B cell (primary cell): ENCODE measurements at regions not wholly inside any gene's neighbourhood (a gene's known extent, or its start where the extent isn't known, plus 50 kb on each side); places are given as distances from the start of the nearest gene placed in this dataset.
"Not testable (repeated sequence)": the region's sequence is repeated elsewhere in the genome, so short reads cannot be mapped to it uniquely, and the experiment has no call there.

Source experiments
- ATAC-seq: fragments of 200-7000 bp; cut with Tn5 transposase; one replicate; pipeline ENCODE4 v1.10.0; 2021; ENCODE audit warnings: low read depth, mild to moderate bottlenecking, moderate number of reproducible peaks, moderate library complexity
- CTCF ChIA-PET: fragments of 350-600 bp; sonication (Branson Sonifier 250); formaldehyde crosslinking; loops from one replicate; lab custom pipeline; 2021; ENCODE audit warnings: antibody characterized with exemption, inconsistent platforms; lab: Charles Lee
- POLR2A ChIA-PET: fragments of 350-600 bp; sonication (Branson Sonifier 250); formaldehyde crosslinking; loops from one replicate; lab custom pipeline; 2021; ENCODE audit warnings: antibody characterized with exemption; lab: Charles Lee
- DNase-seq: peaks from one replicate; pipeline ENCODE4 v3.0.0; 2013
- H2AFZ ChIP-seq: 2 replicates; pipeline ENCODE4 v1.6.1; 2012; ENCODE audit warnings: mild to moderate bottlenecking, low read depth, low read length; ENCODE audit not compliant: insufficient read depth, poor library complexity, severe bottlenecking
- H3K27ac ChIP-seq, 2 donors: 1 replicate in 1 of 2; 2 replicates in 1 of 2; pipeline ENCODE4 v1.5.1; 2012 to 2013; ENCODE audit warnings: low read length in 2 of 2, mild to moderate bottlenecking in 2 of 2, moderate library complexity in 1 of 2
- H3K27me3 ChIP-seq, 4 experiments: fragments of 200-600 bp in 1 of 4; sonication (generic) in 1 of 4; replicated peaks in 1 of 4; 1 replicate in 2 of 4; 2 replicates in 2 of 4; pipeline versions ENCODE4 v1.6.1 to v1.7.0; 2013 to 2016; ENCODE audit warnings: low read length in 3 of 4, mild to moderate bottlenecking in 2 of 4, mixed read lengths in 1 of 4, moderate library complexity in 1 of 4; ENCODE audit not compliant: insufficient read depth in 4 of 4, control insufficient read depth in 3 of 4; ENCODE audit errors: control extremely low read depth in 1 of 4
- H3K36me3 ChIP-seq, 2 experiments: replicated peaks in 1 of 2; 1 replicate in 1 of 2; 2 replicates in 1 of 2; pipeline versions ENCODE4 v1.6.1 to v1.7.1; 2013; ENCODE audit warnings: low read length in 1 of 2; ENCODE audit not compliant: insufficient read depth in 2 of 2, control insufficient read depth in 1 of 2; ENCODE audit errors: control extremely low read depth in 1 of 2, extremely low read depth in 1 of 2
- H3K4me1 ChIP-seq, 2 donors: fragments of 200-600 bp in 1 of 2; sonication (generic) in 1 of 2; 1 replicate in 1 of 2; 2 replicates in 1 of 2; pipeline versions ENCODE4 v1.5.1 to v1.6.1; 2013 to 2017; ENCODE audit warnings: low read length in 2 of 2; ENCODE audit not compliant: control insufficient read depth in 2 of 2, insufficient read depth in 2 of 2
- H3K4me2 ChIP-seq: replicated peaks from 2 replicates; pipeline ENCODE3; 2012; ENCODE audit warnings: mild to moderate bottlenecking, low read depth, low read length; ENCODE audit not compliant: poor library complexity, severe bottlenecking
- H3K4me3 ChIP-seq, 5 experiments: fragments of 200-600 bp in 1 of 5; sonication (generic) in 1 of 5; 1 replicate in 3 of 5; 2 replicates in 2 of 5; pipeline versions ENCODE4 v1.5.1 to v1.7.0; 2011 to 2016; ENCODE audit warnings: low read length in 4 of 5, mild to moderate bottlenecking in 4 of 5, low read depth in 2 of 5, control low read depth in 1 of 5, moderate library complexity in 1 of 5; ENCODE audit not compliant: insufficient read depth in 1 of 5; ENCODE audit errors: control extremely low read depth in 1 of 5, extremely low read depth in 1 of 5
- H3K79me2 ChIP-seq: fragments of 200-600 bp; sonication (generic); one replicate; pipeline ENCODE4 v1.6.0; 2016; ENCODE audit warnings: low read length; ENCODE audit not compliant: control insufficient read depth, insufficient read depth
- H3K9ac ChIP-seq: fragments of 200-600 bp; sonication (generic); 2 replicates; pipeline ENCODE4 v1.6.1; 2017; ENCODE audit warnings: mild to moderate bottlenecking, low read length, moderate library complexity
- H3K9me3 ChIP-seq, 3 donors: one replicate each; pipeline versions ENCODE4 v1.6.1 to v1.7.1; 2013; ENCODE audit warnings: low read length in 2 of 3; ENCODE audit not compliant: control insufficient read depth in 2 of 3, insufficient read depth in 1 of 3; ENCODE audit errors: control extremely low read depth in 1 of 3
- H4K20me1 ChIP-seq: 2 replicates; pipeline ENCODE4 v1.6.0; 2012; ENCODE audit warnings: mild to moderate bottlenecking, low read length; ENCODE audit not compliant: insufficient read depth, control insufficient read depth, poor library complexity, severe bottlenecking
- H3K27ac Mint-ChIP-seq: one replicate; pipeline ENCODE4 v1.8.0; 2021; ENCODE audit warnings: mixed read lengths
- H3K27me3 Mint-ChIP-seq: one replicate; pipeline ENCODE4 v1.8.0; 2021; ENCODE audit warnings: mixed read lengths
- H3K4me1 Mint-ChIP-seq: one replicate; pipeline ENCODE4 v1.8.0; 2021; ENCODE audit warnings: mixed read lengths
- H3K4me3 Mint-ChIP-seq: one replicate; pipeline ENCODE4 v1.8.0; 2021; ENCODE audit warnings: mixed read lengths
- H3K9me3 Mint-ChIP-seq: one replicate; pipeline ENCODE4 v1.8.0; 2022; ENCODE audit warnings: mixed read lengths; ENCODE audit not compliant: insufficient read depth
- EZH2 ChIP-seq: IDR thresholded peaks from 2 replicates; pipeline ENCODE4 v1.6.1; 2012; ENCODE audit warnings: borderline replicate concordance, low read depth, mild to moderate bottlenecking, moderate library complexity, low read length; ENCODE audit not compliant: insufficient read depth, poor library complexity, severe bottlenecking
- WGBS: methylation state at CpG from one replicate; pipeline ENCODE4 v1.1.5; 2013; ENCODE audit warnings: missing lambda C conversion rate; ENCODE audit not compliant: insufficient coverage; 5-methylcytosine and 5-hydroxymethylcytosine counted together
- intact Hi-C: fragments of 100-400 bp; cut with micrococcal nuclease; formaldehyde crosslinking; loops from one replicate; pipeline ENCODE4 v1.10.0; 2022
- TF ChIP-seq, protein P1 (sequence below): fragments of 200-600 bp; IDR thresholded peaks from one replicate; pipeline ENCODE4 v1.8.0; 2022; ENCODE audit warnings: antibody characterized with exemption, mild to moderate bottlenecking

DNA sequence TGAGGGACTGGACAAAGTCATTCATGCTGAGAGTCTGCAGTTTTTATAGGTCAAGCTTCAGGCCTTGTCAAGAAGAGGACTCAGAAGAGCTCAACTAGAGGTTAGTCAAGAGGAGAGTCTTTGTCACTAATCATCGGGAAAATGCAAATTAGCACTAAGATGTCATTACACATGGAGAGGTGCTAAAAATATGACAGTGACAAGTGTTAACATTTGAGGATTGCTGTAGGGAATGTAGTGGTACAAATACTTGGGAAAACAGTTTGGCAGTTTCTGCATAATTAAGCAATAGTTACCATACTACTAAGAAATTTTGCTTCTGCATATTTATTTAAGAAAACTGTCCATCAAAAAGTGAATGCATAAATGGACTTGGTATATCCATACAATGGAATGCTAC lies 60.9 kb upstream of the CSRP2 start:
- ChIA-PET CTCF (no interaction called here), POLR2A (no interaction called here)
- no peaks in the 10 kb centered on the region for H3K9me3 Mint-ChIP-seq
- Histone ChIP-seq H3K4me2 (no peak overlapping the region), H3K9me3 (no peaks in the 10 kb centered on the region), H3K27me3 (no peaks in the 10 kb centered on the region), H3K79me2 (no peaks in the 10 kb centered on the region), H3K4me1 (no peaks in the 10 kb centered on the region), H2AFZ (no peak overlapping the region), H3K4me3 (no peak overlapping the region), H4K20me1 (no peaks in the 10 kb centered on the region), H3K9ac (no peak overlapping the region), H3K36me3 (no peaks in the 10 kb centered on the region), H3K27ac (no peak overlapping the region)
- DNase-seq (no peak), ATAC-seq (no peak)
- no peak overlapping the region for H3K27ac Mint-ChIP-seq
- H3K4me3 Mint-ChIP-seq, result no peak overlapping the region
- intact Hi-C loops, result no loop called here
- no peaks in the 10 kb centered on the region for H3K4me1 Mint-ChIP-seq
- WGBS, result 80% methylated on average over 1 of the region's 1 CpG
- TF ChIP-seq, protein P1, sequence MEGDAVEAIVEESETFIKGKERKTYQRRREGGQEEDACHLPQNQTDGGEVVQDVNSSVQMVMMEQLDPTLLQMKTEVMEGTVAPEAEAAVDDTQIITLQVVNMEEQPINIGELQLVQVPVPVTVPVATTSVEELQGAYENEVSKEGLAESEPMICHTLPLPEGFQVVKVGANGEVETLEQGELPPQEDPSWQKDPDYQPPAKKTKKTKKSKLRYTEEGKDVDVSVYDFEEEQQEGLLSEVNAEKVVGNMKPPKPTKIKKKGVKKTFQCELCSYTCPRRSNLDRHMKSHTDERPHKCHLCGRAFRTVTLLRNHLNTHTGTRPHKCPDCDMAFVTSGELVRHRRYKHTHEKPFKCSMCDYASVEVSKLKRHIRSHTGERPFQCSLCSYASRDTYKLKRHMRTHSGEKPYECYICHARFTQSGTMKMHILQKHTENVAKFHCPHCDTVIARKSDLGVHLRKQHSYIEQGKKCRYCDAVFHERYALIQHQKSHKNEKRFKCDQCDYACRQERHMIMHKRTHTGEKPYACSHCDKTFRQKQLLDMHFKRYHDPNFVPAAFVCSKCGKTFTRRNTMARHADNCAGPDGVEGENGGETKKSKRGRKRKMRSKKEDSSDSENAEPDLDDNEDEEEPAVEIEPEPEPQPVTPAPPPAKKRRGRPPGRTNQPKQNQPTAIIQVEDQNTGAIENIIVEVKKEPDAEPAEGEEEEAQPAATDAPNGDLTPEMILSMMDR, result no peak
- TF ChIP-seq EZH2, result no peak
- H3K27me3 Mint-ChIP-seq, result peaks cover 3% of the 10 kb centered on the region

DNA sequence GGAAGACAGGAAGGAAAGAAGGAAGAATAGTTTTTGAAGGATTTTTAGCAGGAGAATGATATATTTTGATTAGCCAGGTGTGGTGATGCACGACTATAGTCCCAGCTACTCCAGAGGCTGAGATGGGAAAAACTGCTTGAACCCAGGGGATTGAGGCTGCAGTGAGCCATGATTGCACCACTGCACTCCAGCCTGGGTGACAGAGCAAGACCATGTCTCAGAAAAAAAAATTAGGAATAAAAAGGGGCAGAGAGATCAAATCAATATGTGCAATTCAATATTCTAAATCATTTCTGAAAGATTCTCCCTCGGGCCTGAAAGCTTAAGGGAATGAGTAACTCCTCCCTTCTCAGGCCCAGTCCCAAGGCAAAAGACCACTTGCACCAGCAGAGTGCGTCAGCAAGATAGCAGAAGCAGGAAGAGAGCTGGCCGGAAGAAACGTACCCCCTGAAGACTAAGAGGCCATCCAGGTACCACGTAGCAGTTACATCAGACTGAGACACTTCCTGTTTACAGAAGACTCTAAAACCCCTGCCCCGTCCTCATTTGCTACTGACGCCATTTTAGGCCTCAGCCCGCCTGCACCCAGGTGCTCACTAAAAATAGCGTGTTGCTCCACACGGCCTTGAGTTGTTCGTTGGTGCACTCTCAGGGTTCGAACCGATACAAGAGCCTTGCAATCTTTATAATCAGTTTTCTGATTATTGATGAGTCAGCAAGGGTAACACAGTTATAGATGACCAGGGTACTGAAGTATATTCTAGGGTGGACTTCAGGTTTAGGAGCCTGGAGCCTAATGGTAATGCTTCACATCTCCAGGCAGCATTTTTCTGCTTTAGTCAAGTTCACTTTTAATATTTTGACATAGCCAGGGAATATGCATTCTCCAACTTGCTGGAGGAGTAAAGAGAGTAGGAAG lies 57.7 kb upstream of the CSRP2 start:
- DNase-seq (no peak), ATAC-seq (no peak)
- TF ChIP-seq EZH2, result no peak
- TF ChIP-seq, protein P1, result no peak
- Histone ChIP-seq H3K4me2 (no peak overlapping the region), H3K27me3 (no peaks in the 10 kb centered on the region), H2AFZ (no peak overlapping the region), H3K27ac (no peak overlapping the region), H3K9me3 (no peaks in the 10 kb centered on the region), H3K4me3 (no peak overlapping the region), H4K20me1 (no peaks in the 10 kb centered on the region), H3K9ac (no peak overlapping the region), H3K4me1 (no peaks in the 10 kb centered on the region), H3K79me2 (no peaks in the 10 kb centered on the region), H3K36me3 (no peaks in the 10 kb centered on the region)
- ChIA-PET POLR2A (no interaction called here), CTCF (no interaction called here)
- H3K4me3 Mint-ChIP-seq, result no peak overlapping the region
- H3K4me1 Mint-ChIP-seq, result no peaks in the 10 kb centered on the region
- H3K27me3 Mint-ChIP-seq, result peaks cover 3% of the 10 kb centered on the region
- intact Hi-C loops, result no loop called here
- no peak overlapping the region for H3K27ac Mint-ChIP-seq
- H3K9me3 Mint-ChIP-seq, result peaks cover 4% of the 10 kb centered on the region
- 88% methylated on average over 14 of the region's 14 CpGs for WGBS

DNA sequence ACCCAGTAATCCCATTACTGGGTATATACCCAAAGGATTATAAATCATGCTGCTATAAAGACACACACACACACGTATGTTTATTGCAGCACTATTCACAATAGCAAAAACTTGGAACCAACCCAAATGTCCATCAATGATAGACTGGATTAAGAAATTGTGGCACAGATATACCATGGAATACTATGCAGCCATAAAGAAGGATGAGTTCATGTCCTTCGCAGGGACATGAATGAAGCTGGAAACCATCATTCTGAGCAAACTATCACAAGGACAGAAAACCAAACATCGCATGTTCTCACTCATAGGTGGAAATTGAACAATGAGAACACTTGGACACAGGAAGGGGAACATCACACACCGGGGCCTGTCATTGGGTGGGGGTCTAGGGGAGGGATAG lies 54.6 kb upstream of the CSRP2 start:
- H3K9ac ChIP-seq, H3K79me2 ChIP-seq, H3K4me3 ChIP-seq, intact Hi-C loops, POLR2A ChIA-PET, H3K4me1 Mint-ChIP-seq, H3K9me3 ChIP-seq, CTCF ChIA-PET, H3K4me3 Mint-ChIP-seq, H3K4me2 ChIP-seq, H4K20me1 ChIP-seq, H3K27me3 ChIP-seq, H3K36me3 ChIP-seq, H3K9me3 Mint-ChIP-seq, H3K27ac Mint-ChIP-seq, H3K4me1 ChIP-seq, ATAC-seq, H2AFZ ChIP-seq, H3K27ac ChIP-seq, DNase-seq: not testable (repeated sequence)
- peaks cover 15% of the 10 kb centered on the region for H3K27me3 Mint-ChIP-seq
- WGBS, result no CpG with 5 or more reads among the region's 4 CpGs
